Osteoblast (primary cell): ENCODE measurements at regions not wholly inside any gene's neighbourhood (a gene's known extent, or its start where the extent isn't known, plus 50 kb on each side); places are given as distances from the start of the nearest gene placed in this dataset.

Experiments
- DNase-seq: peaks from one replicate; pipeline ENCODE4 v3.0.0; 2011; ENCODE audit warnings: low spot score, mixed read lengths; ENCODE audit not compliant: insufficient read length; ENCODE audit errors: missing footprints
- H2AFZ ChIP-seq: 2 replicates; pipeline ENCODE4 v1.6.0; 2011; ENCODE audit warnings: mild to moderate bottlenecking, low read length
- H3K27ac ChIP-seq: 2 replicates; pipeline ENCODE4 v1.5.1; 2011; ENCODE audit warnings: mild to moderate bottlenecking, low read depth, low read length, moderate library complexity
- H3K27me3 ChIP-seq: 2 replicates; pipeline ENCODE4 v1.6.0; 2012; ENCODE audit warnings: mild to moderate bottlenecking, control low read depth, inconsistent platforms, low read length, moderate library complexity; ENCODE audit not compliant: insufficient read depth
- H3K36me3 ChIP-seq: 2 replicates; pipeline ENCODE4 v1.5.1; 2011; ENCODE audit warnings: mild to moderate bottlenecking, low read length, control low read depth, moderate library complexity; ENCODE audit not compliant: insufficient read depth
- H3K4me1 ChIP-seq: 2 replicates; pipeline ENCODE4 v1.5.1; 2011; ENCODE audit warnings: mild to moderate bottlenecking, low read length, control low read depth, moderate library complexity; ENCODE audit not compliant: insufficient read depth
- H3K4me2 ChIP-seq: 2 replicates; pipeline ENCODE4 v1.6.0; 2011; ENCODE audit warnings: mild to moderate bottlenecking, low read length; ENCODE audit not compliant: insufficient read depth
- H3K4me3 ChIP-seq: fragments of 200-600 bp; sonication (generic); 3 replicates; pipeline ENCODE4 v1.5.1; 2012; ENCODE audit warnings: mild to moderate bottlenecking, low read length, inconsistent platforms; ENCODE audit not compliant: insufficient read depth
- H3K79me2 ChIP-seq: 2 replicates; pipeline ENCODE4 v1.6.0; 2012; ENCODE audit warnings: mild to moderate bottlenecking, low read length, control low read depth, inconsistent platforms; ENCODE audit not compliant: insufficient read depth
- H3K9me3 ChIP-seq: 2 replicates; pipeline ENCODE4 v1.5.1; 2011; ENCODE audit warnings: low read depth, low read length, control low read depth
- H4K20me1 ChIP-seq: 2 replicates; pipeline ENCODE4 v1.6.0; 2012; ENCODE audit warnings: mild to moderate bottlenecking, low read length, control low read depth; ENCODE audit not compliant: insufficient read depth
- TF ChIP-seq, protein P1 (sequence below): IDR thresholded peaks from 2 replicates; pipeline ENCODE4 v1.5.1; 2011; ENCODE audit warnings: mild to moderate bottlenecking, low read depth, low read length, moderate library complexity; ENCODE audit errors: extremely low read depth

GRCh38 chr10:131444286-131444685 lies 132.8 kb upstream of the TCERG1L start:
- no peak for DNase-seq
- Histone ChIP-seq H3K4me2 (no peak overlapping the region), H3K36me3 (no peaks in the 10 kb centered on the region), H3K4me3 (no peak overlapping the region), H3K4me1 (no peaks in the 10 kb centered on the region), H4K20me1 (no peaks in the 10 kb centered on the region), H3K9me3 (no peaks in the 10 kb centered on the region), H3K79me2 (no peaks in the 10 kb centered on the region), H2AFZ (no peak overlapping the region), H3K27ac (no peak overlapping the region), H3K27me3 (no peaks in the 10 kb centered on the region)
- TF ChIP-seq, protein P1, sequence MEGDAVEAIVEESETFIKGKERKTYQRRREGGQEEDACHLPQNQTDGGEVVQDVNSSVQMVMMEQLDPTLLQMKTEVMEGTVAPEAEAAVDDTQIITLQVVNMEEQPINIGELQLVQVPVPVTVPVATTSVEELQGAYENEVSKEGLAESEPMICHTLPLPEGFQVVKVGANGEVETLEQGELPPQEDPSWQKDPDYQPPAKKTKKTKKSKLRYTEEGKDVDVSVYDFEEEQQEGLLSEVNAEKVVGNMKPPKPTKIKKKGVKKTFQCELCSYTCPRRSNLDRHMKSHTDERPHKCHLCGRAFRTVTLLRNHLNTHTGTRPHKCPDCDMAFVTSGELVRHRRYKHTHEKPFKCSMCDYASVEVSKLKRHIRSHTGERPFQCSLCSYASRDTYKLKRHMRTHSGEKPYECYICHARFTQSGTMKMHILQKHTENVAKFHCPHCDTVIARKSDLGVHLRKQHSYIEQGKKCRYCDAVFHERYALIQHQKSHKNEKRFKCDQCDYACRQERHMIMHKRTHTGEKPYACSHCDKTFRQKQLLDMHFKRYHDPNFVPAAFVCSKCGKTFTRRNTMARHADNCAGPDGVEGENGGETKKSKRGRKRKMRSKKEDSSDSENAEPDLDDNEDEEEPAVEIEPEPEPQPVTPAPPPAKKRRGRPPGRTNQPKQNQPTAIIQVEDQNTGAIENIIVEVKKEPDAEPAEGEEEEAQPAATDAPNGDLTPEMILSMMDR: no peak

DNA sequence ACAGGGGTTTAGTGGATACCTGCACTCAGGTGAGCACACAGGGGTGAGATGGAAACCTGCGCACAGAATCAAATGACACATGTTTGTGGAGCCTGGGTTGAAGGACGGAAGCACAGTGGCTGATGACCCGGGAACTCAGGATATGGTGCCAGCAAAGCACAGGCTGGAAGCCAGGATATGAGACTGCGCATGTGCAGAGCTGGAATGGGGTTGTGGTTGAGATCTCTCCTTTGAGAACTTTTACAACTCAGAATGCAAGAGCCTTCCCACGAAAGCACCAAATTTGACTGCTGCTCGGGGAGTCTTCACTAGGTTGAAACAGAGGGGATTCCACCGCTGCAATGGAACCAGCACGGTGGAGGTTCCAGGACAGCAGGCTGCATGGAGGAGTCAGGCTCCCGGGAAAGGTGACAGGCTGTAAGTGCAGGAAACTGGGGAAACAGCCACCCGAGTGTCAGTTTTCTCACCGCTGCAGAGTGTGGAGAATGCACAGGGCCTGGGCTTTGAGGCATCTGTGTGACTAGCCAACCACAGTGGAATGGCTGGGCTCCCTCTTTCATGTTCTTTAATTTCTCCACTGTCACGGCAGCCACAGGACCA lies 133.4 kb upstream of the TCERG1L start:
- no peak overlapping the region for H3K27ac ChIP-seq
- no peaks in the 10 kb centered on the region for H3K4me1 ChIP-seq
- H3K4me2 ChIP-seq: no peak overlapping the region
- TF ChIP-seq, protein P1: no peak
- DNase-seq: no peak
- no peaks in the 10 kb centered on the region for H3K9me3 ChIP-seq
- no peaks in the 10 kb centered on the region for H4K20me1 ChIP-seq
- H3K27me3 ChIP-seq: no peaks in the 10 kb centered on the region
- no peaks in the 10 kb centered on the region for H3K79me2 ChIP-seq
- no peak overlapping the region for H2AFZ ChIP-seq
- no peaks in the 10 kb centered on the region for H3K36me3 ChIP-seq
- no peak overlapping the region for H3K4me3 ChIP-seq

DNA sequence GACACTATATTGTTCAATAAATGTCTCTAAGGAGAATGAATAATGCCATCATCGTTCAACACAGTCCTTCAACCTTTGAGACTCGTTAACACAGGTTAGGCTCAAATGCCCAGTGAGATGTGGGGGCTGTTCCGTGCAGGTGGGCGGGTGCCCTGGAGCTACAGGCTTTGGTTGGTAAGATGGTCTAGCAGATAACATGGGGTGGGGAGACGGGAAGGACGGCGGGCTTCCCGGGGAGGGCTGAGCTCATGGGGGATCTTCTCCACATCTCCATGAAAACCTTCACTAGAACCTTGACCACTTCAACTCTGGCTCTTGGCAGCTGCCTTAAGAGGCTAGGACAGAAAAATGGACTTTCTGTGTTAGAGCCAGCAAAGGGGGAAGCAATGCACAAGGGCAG lies 134.1 kb upstream of the TCERG1L start:
- Histone ChIP-seq H3K27me3 (no peaks in the 10 kb centered on the region), H3K9me3 (no peaks in the 10 kb centered on the region)

GRCh38 chr10:131446171-131446570 lies 134.7 kb upstream of the TCERG1L start:
- no peak for DNase-seq
- no peaks in the 10 kb centered on the region for H3K79me2 ChIP-seq
- no peaks in the 10 kb centered on the region for H4K20me1 ChIP-seq
- TF ChIP-seq, protein P1: no peak
- no peaks in the 10 kb centered on the region for H3K27me3 ChIP-seq
- H3K9me3 ChIP-seq: no peaks in the 10 kb centered on the region
- H3K4me1 ChIP-seq: no peaks in the 10 kb centered on the region
- no peak overlapping the region for H3K4me3 ChIP-seq
- H2AFZ ChIP-seq: no peak overlapping the region
- no peak overlapping the region for H3K27ac ChIP-seq
- H3K4me2 ChIP-seq: no peak overlapping the region
- H3K36me3 ChIP-seq: no peaks in the 10 kb centered on the region

More for the DNA sequence above, 134.1 kb upstream of the TCERG1L start:
- no peaks in the 10 kb centered on the region for H3K79me2 ChIP-seq
- H2AFZ ChIP-seq: no peak overlapping the region
- no peaks in the 10 kb centered on the region for H3K4me1 ChIP-seq
- no peak overlapping the region for H3K4me3 ChIP-seq
- no peak overlapping the region for H3K27ac ChIP-seq
- TF ChIP-seq, protein P1: no peak
- no peak for DNase-seq
- H3K4me2 ChIP-seq: no peak overlapping the region
- no peaks in the 10 kb centered on the region for H4K20me1 ChIP-seq
- H3K36me3 ChIP-seq: no peaks in the 10 kb centered on the region
